SK-N-MC (cell line): ENCODE measurements at regions not wholly inside any gene's neighbourhood (a gene's known extent, or its start where the extent isn't known, plus 50 kb on each side); places are given as distances from the start of the nearest gene placed in this dataset.

ENCODE experiments used
- EZH2 ChIP-seq: fragments of 200-600 bp; sonication (generic); IDR thresholded peaks from one replicate; pipeline ENCODE4 v1.6.1; 2017; ENCODE audit warnings: antibody characterized with exemption
- POLR2AphosphoS5 ChIP-seq: IDR thresholded peaks from 2 replicates; pipeline ENCODE4 v1.6.1; 2012; ENCODE audit warnings: mild to moderate bottlenecking, low read depth, low read length, borderline replicate concordance

GRCh38 chr13:37212826-37213225 lies 107.4 kb upstream of the CSNK1A1L start:
- TF ChIP-seq POLR2AphosphoS5 = no peak
- TF ChIP-seq EZH2 = no peak
